ENCODE measurements at regions not wholly inside any gene's neighbourhood (a gene's known extent, or its start where the extent isn't known, plus 50 kb on each side); places are given as distances from the start of the nearest gene placed in this dataset.

- TF ChIP-seq CTCF (conservative IDR thresholded peaks at IDR 0.05 in 1 of 2, IDR thresholded peaks at IDR 0.05 in 1 of 2; ENCODE audit: low read depth in 1 of 2, low read length in 2 of 2) (no peak), EZH2 (IDR thresholded peaks at IDR 0.05; ENCODE audit: low read length, missing control alignments) (no peak)
Observed at GRCh38 chr5:5544094-5544663, 121.7 kb downstream of the ICE1 start.

Measured in fibroblast of lung (primary cell).